Progenitor cell of endocrine pancreas (in vitro differentiated cells): ENCODE measurements at regions not wholly inside any gene's neighbourhood (a gene's known extent, or its start where the extent isn't known, plus 50 kb on each side); places are given as distances from the start of the nearest gene placed in this dataset.

ENCODE experiments used
- DNase-seq: peaks from one replicate; pipeline ENCODE4 v3.0.0; 2021; ENCODE audit warnings: low spot score; ENCODE audit not compliant: unreplicated experiment
- H3K27ac Mint-ChIP-seq: 2 replicates; pipeline ENCODE4 v1.8.0; 2021; ENCODE audit warnings: mild to moderate bottlenecking, moderate library complexity, mixed read lengths
- H3K27me3 Mint-ChIP-seq: 2 replicates; pipeline ENCODE4 v1.8.0; 2021; ENCODE audit warnings: mixed read lengths
- H3K36me3 Mint-ChIP-seq: 2 replicates; pipeline ENCODE4 v1.8.0; 2022; ENCODE audit warnings: mixed read lengths; ENCODE audit not compliant: insufficient read depth
- H3K4me1 Mint-ChIP-seq: 2 replicates; pipeline ENCODE4 v1.8.0; 2021; ENCODE audit warnings: low read depth, mixed read lengths
- H3K4me3 Mint-ChIP-seq: 2 replicates; pipeline ENCODE4 v1.8.0; 2021; ENCODE audit warnings: low read depth, mild to moderate bottlenecking, moderate library complexity, mixed read lengths
- H3K9me3 Mint-ChIP-seq: 2 replicates; pipeline ENCODE4 v1.8.0; 2021; ENCODE audit warnings: low read depth, mixed read lengths
- TF ChIP-seq, protein P1 (sequence below): fragments of 200-600 bp; sonication (generic); IDR thresholded peaks from one replicate; pipeline ENCODE4 v1.5.0; 2021; ENCODE audit warnings: antibody characterized with exemption, mild to moderate bottlenecking; ENCODE audit not compliant: unreplicated experiment

DNA sequence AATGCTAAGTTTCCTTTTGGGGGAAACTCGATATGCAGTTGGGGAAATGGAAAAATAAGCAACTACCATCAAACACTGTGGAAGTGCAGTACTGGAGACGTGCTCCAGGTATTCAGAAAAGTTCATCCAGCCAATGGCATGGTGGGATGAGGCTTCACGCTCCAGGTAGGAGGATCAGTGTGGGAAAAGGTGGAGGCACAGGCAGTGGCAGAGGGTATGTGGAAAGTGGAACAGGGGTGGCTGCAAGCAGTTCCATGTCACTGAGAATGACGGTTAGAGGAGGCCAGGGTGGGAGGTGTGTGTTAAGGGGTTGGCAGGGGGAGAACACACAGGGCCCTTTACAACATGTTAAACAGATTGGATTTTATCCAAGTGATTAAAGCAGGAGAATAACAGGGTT, 105.1 kb upstream of the NCAM1 start:
- peaks cover 1% of the 10 kb centered on the region for H3K36me3 Mint-ChIP-seq
- no peak overlapping the region for H3K4me3 Mint-ChIP-seq
- DNase-seq: no peak
- H3K27me3 Mint-ChIP-seq: peaks cover 37% of the 10 kb centered on the region
- no peak overlapping the region for H3K27ac Mint-ChIP-seq
- no peaks in the 10 kb centered on the region for H3K4me1 Mint-ChIP-seq
- H3K9me3 Mint-ChIP-seq: no peaks in the 10 kb centered on the region
- TF ChIP-seq, protein P1, sequence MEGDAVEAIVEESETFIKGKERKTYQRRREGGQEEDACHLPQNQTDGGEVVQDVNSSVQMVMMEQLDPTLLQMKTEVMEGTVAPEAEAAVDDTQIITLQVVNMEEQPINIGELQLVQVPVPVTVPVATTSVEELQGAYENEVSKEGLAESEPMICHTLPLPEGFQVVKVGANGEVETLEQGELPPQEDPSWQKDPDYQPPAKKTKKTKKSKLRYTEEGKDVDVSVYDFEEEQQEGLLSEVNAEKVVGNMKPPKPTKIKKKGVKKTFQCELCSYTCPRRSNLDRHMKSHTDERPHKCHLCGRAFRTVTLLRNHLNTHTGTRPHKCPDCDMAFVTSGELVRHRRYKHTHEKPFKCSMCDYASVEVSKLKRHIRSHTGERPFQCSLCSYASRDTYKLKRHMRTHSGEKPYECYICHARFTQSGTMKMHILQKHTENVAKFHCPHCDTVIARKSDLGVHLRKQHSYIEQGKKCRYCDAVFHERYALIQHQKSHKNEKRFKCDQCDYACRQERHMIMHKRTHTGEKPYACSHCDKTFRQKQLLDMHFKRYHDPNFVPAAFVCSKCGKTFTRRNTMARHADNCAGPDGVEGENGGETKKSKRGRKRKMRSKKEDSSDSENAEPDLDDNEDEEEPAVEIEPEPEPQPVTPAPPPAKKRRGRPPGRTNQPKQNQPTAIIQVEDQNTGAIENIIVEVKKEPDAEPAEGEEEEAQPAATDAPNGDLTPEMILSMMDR: no peak

DNA sequence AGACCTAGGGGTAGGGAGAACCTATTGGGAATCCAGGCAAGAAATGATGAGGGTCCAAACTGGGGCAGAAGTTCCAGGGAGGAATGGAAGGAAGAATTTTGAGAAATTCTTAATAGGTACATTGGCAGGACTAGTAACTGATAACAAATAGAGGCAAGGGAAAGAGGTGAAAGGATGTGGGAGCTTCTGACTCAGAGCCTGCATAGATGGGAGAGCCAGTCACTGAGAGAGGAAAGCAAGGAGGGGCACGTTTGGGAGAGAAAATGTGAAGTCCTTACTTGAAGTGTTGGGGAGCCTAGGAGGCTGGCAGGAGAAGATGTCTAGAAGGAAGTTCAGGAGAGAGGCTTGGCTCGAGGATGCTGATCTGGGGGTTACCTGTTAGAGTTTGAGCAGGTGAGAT, 104.6 kb upstream of the NCAM1 start:
- H3K4me3 Mint-ChIP-seq: no peak overlapping the region
- TF ChIP-seq, protein P1: no peak
- no peaks in the 10 kb centered on the region for H3K9me3 Mint-ChIP-seq
- no peak for DNase-seq
- no peak overlapping the region for H3K27ac Mint-ChIP-seq
- no peaks in the 10 kb centered on the region for H3K4me1 Mint-ChIP-seq
- peaks cover 37% of the 10 kb centered on the region for H3K27me3 Mint-ChIP-seq
- H3K36me3 Mint-ChIP-seq: peaks cover 1% of the 10 kb centered on the region

DNA sequence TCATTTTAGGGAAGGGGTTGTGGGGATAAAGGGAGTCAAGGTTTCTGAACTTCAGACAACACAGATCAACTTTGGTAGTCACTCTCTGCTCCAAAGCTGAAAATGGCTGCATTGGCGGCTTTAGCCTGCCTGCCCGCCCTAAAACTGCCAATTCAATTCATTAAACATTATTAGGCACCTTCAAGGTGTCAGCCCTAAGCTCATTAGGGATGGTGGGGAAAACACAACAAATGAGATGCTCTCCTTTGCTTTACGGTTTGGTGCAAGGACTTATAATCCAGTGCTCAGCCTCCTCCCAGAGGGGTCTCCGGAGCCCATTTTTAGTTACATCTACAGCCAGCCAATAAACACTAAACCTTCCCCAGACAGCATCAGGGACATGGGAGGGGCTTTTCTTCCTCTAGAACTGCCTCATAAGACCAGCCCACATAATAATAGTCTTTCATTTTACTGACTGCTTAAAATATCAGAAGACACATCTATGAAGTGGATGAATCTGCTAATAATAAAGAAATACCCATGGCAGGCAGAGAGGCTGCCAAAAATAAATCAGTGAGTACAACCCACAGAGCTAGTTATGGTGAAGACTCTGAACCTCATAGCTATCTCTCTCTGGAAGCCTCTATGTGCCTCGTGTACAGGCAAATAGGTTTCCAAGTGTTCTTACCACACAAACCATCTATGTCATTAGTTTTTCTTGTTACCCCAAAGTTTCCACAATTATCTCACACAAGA, 102.8 kb upstream of the NCAM1 start:
- Mint-ChIP-seq H3K4me3 (no peak overlapping the region), H3K9me3 (peaks cover 6% of the 10 kb centered on the region), H3K27me3 (peaks cover 31% of the 10 kb centered on the region), H3K4me1 (no peaks in the 10 kb centered on the region), H3K36me3 (peaks cover 1% of the 10 kb centered on the region), H3K27ac (no peak overlapping the region)
- TF ChIP-seq, protein P1: no peak
- DNase-seq: no peak

GRCh38 chr11:112859787-112860186, 101.4 kb upstream of the NCAM1 start:
- H3K4me1 Mint-ChIP-seq: no peaks in the 10 kb centered on the region
- TF ChIP-seq, protein P1: no peak
- no peak for DNase-seq
- peaks cover 38% of the 10 kb centered on the region for H3K27me3 Mint-ChIP-seq
- no peak overlapping the region for H3K27ac Mint-ChIP-seq
- peaks cover 6% of the 10 kb centered on the region for H3K9me3 Mint-ChIP-seq
- no peak overlapping the region for H3K4me3 Mint-ChIP-seq
- H3K36me3 Mint-ChIP-seq: peaks cover 1% of the 10 kb centered on the region

DNA sequence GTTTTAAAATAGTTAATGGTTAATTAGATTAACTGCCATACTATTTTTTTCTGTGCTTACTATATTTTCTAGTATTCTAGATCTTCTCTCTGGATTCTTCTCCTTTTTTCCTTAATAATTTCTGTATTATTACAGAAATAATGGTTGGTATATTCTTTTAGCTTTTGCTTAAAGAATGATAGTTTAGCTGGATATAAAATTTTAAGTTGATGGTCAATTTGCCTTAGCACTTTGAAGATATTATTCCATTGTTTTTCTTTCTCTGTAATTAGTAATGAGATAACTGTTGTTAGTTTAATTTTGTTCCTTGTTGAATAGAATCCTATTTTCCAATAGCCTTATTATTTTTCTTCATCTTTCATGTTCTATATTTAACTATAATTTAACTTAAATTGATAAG, 99.9 kb upstream of the NCAM1 start:
- H3K36me3 Mint-ChIP-seq: peaks cover 1% of the 10 kb centered on the region
- TF ChIP-seq, protein P1: no peak
- peaks cover 6% of the 10 kb centered on the region for H3K9me3 Mint-ChIP-seq
- DNase-seq: no peak
- no peaks in the 10 kb centered on the region for H3K4me1 Mint-ChIP-seq
- H3K4me3 Mint-ChIP-seq: no peak overlapping the region
- H3K27ac Mint-ChIP-seq: no peak overlapping the region
- peaks cover 37% of the 10 kb centered on the region for H3K27me3 Mint-ChIP-seq
